ENCODE measurements at regions not wholly inside any gene's neighbourhood (a gene's known extent, or its start where the extent isn't known, plus 50 kb on each side); places are given as distances from the start of the nearest gene placed in this dataset.
"Not testable (repeated sequence)": the region's sequence is repeated elsewhere in the genome, so short reads cannot be mapped to it uniquely, and the experiment has no call there.

GRCh38 chr9:16289639-16290038 lies 580.8 kb downstream of the BNC2 start:
- DNase-seq, result no peak

DNA sequence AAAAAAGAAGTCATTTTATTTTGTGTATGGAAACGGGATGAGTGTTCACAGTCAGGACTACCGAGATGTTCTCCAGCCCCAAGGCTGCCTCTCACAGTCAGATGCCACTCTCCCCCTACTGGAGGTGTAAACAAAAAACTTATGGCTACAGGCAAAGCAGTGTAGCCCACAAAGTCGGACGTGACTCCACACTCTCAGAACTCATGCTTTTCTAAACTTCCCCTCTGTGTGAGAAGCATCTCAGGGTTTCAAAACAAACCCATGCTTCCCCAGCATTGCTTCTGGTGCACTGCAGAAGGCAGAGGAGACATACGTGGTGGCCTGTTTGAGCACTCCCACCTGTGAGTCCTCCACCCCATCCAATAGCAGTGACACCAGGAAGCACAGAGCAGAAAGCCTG lies 580.3 kb downstream of the BNC2 start:
- no peak for DNase-seq

DNA sequence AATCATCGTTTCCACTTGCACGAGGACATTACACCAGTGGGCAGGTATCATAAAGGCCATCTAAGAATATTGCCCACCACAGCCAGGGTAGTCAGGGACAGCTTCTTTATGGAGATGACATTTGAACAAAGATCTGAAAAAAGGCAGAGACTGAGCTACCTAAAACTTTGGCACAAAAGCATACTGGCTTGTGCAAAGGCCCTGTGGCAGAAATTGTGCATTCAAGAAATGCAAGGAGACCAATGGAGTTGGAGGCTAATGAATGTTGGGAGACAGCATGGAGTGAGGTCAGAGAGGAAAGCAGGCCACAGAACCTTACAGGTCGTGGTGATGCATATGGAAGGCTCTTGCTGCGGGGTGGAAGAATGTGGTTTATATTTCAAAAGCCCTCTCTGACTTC lies 578.5 kb downstream of the BNC2 start:
- no peak for DNase-seq

- no peak for DNase-seq
Observed at GRCh38 chr9:16293610-16294009, 576.9 kb downstream of the BNC2 start.

- DNase-seq, result no peak
Observed at GRCh38 chr9:16294133-16294770, 576.2 kb downstream of the BNC2 start.

GRCh38 chr9:16294940-16295339 lies 575.5 kb downstream of the BNC2 start:
- DNase-seq, result not testable (repeated sequence)

DNA sequence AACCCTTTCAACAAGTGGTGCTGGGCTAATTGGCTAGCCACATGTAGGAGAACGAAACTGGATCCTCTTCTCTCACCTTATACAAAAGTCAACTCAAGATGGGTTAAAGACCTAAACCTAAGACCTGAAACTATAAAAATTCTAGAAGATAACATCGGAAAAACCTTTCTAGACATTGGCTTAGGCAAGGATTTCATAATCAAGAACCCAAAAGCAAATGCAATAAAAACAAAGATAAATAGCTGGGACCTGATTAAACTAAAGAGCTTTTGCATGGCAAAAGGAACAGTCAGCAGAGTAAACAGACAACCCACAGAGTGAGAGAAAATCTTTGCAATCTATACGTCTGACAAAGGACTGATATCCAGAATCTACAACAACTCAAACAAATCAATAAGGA lies 571.1 kb downstream of the BNC2 start:
- DNase-seq, result not testable (repeated sequence)

DNA sequence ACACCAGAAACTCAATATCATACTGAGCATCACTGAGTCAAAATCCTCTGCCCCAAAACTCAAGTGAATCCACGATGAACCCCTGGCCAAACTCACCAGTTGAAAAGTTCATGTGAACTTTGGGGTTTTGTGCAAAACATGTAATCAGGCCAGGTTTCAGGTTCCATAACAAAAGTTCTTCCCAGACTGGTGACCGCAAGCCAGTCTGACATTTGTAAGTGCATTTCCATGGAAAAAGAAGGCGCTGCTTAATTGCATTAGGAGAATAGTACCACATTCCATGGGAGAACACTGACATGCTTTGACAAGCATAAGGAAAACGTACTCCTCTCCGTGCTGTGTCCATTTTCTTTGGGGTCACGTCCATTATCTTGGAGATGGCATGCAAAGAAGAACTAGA lies 567.0 kb downstream of the BNC2 start:
- no peak for DNase-seq

DNA sequence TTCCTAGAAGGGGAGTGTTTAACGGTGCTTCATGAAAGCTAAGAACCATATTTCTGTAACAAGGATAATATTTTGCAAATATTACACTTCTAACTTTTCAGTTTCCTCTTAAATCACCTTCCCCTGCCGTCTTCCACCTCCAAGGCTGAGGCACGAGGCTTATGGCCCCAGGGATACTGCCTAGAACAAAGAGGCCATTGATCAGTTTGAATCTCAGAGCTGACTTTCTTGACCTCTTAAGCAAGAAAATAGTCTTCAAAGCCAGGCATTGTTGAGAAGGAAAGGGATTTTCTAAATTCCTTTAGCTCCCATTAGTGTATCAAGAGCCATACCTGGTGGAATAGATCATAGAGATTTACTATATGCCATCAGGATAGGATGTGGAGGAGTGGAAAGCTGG lies 566.2 kb downstream of the BNC2 start:
- no peak for DNase-seq

GRCh38 chr9:16306586-16306985 lies 563.9 kb downstream of the BNC2 start:
- DNase-seq, result no peak

GRCh38 chr9:16307626-16308195 lies 562.8 kb downstream of the BNC2 start:
- DNase-seq, result no peak

DNA sequence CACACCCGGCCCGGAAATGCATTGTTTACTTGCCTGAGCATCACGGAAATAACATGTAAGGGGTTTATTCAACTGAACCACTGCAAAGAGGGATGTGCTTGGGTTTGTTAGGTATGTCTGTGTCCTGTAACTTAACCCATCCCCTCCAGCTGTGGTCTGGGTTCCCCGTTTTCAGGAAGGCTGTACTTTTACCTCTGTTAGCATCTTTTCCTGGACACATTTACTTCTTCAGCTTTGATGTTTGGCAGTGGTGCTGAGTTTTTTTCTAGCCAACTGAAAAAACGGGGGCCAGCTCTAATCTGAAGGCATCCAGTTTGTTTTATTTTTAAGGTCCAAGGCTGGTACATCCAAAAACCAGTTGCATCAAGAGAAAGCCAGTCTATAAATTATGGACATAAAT lies 561.8 kb downstream of the BNC2 start:
- DNase-seq, result no peak

DNA sequence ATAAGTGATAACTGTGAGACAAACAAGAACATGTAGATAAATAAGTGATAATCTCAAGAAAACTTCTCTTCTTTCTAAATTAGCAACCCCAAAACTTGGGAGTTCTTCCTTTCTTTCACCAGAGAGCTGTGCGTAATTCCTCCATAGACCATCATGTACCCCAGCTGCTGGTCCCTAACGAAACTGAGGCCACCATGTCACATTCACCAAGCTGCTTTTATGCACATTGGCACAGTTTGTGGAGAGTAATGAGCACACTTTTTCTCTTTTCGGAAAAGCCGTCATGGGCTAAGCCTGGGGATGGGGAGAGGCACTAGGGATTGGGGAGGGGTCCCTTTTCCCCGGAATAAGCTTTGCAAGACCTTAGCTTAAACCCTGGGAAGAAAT lies 561.4 kb downstream of the BNC2 start:
- no peak for DNase-seq

DNA sequence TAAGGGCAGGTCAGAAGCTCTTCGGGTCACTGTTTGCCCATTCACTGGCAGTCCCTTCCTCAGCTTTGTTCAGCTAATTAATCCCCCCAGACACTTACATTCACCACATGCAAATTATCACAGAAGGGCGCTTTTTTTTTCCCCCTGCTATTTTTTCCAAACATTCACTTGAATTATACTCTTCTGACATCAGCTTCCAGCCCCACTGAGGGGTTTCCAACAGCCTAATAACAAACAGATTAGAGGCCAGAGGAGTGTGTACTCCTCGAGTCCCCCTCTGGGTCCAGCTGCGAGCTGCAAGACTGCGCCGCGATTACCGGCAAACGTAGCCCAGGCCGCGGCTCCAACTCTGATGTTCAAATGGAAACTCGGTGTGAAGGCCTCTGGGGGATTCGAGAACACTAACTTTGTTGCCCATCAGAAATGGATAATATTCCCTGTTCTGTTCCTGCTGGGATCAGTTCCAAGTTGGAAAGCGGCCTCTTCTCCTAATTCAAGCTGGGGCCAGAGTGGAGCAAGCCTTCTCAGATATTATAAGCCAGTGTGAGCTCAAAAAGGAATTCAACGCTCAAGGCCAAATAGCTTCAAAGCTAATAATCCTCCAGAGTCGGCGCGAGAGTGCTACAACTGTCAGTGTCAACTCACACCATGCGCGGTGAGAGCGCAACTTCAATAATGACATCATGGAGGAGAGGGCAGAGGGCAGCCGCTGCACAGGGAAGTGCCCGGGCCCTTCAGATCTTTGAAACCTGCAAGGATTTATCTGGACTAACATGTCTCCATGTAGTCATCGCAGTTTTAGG lies 560.8 kb downstream of the BNC2 start:
- no peak for DNase-seq

- DNase-seq, result no peak
Observed at GRCh38 chr9:16310278-16311110, 560.0 kb downstream of the BNC2 start.

- DNase-seq, result no peak
Observed at GRCh38 chr9:16312116-16312515, 558.4 kb downstream of the BNC2 start.

DNA sequence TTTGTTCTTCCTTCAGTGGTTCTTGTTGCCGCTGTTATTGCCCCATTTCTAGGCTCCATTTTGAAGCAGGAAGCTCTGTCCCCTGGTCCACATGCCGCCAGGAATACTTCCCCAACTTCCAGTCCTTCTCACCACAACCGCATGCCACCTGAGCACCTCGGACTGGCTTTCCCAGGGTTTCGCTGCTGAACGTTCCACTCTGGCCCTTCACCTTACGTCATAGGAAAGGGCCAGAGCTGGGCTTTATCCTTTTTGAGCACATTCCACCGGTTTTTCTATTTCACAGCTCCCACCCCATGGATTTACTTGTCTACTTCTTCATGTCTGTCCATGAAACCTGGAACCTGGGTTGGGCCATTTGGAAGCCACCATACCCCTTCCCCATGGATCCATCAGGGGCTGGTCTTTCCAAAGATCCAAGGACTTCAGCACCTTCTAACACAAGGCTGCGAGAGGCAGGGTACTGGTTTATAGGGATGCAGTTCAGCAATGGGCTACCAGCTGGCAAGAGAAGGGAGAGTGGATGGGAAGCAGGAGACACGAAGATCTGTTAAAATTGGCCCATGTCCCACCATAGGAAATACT lies 557.4 kb downstream of the BNC2 start:
- DNase-seq, result no peak

GRCh38 chr9:16314476-16314875 lies 556.0 kb downstream of the BNC2 start:
- DNase-seq, result no peak

DNA sequence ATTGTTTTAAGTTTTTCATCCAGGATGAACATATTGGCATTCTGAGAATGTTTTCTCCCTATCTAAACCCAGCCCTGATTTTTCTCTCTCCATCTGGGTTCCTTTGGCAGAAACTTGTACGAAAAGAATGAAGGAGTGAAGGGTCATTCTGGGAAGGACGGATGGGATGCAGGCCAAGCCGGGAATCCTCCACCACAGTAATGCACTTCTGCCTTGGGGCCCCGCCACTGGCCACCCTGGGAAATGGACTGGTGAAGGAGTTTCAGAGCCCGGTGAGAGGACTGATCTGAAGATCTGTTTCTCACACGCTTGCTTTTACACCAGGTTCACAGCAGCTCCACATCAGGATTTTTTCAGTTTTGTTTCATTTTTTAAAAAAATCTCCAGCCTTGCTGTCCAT lies 554.8 kb downstream of the BNC2 start:
- DNase-seq, result no peak

- DNase-seq, result no peak
Observed at GRCh38 chr9:16316456-16316855, 554.0 kb downstream of the BNC2 start.

DNA sequence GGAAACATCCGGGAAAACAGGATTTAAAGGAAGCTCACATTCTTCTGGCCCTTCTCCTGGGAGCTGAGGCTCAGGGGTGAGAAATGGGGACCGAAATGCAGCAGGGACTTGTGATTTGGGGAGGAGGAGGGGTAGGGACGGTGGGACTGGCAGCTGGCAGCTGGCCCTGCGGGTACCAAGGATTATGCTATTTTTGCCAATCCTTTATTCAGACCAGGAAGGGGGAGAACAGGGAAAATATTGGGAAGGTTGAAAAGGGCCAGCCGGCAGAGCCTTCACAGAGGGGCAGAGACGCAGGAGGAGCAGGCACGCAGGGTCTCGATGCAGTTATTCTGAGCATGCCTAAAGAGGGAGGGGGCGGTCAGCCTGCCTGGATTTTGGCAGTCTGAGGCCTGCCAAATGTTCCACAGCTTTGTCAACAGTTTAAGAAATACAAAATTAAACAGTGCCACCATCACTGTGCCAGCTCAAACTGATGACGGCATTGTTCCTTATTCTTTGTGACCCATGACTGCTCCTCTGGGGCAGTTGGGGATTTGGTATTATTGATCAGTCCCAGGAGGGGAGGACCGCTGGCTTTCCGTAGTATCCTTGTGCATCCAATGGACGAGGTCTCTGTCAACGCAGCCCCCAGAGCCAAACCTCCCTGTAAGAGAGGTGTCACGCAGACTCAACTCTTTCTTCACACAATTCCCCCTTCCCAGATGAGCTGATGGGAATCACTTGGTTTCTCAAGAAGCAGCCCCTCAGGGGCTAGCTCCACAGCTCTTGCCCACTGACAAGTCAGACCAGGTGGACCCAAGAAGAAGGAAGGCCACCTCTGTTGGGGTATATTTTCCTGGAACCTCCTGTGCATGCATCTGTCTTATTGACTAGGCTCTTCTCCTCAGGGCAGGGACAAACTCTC lies 553.3 kb downstream of the BNC2 start:
- DNase-seq, result no peak

- DNase-seq, result no peak
Observed at GRCh38 chr9:16318516-16319060, 551.9 kb downstream of the BNC2 start.

Data from stimulated activated CD4-positive, alpha-beta T cell treated with anti-CD3 and anti-CD28 coated beads, Interleukin-1b, Interleukin-23, amount 100 ng/mL, for 48 hours (primary cell).